ENCODE measurements at regions not wholly inside any gene's neighbourhood (a gene's known extent, or its start where the extent isn't known, plus 50 kb on each side); places are given as distances from the start of the nearest gene placed in this dataset.

GRCh38 chr20:17816804-17817587 is 117.2 kb downstream of the BANF2 start:
- no peaks in the 10 kb centered on the region for H3K9me3 ChIP-seq
- H3K4me3 ChIP-seq: no peak overlapping the region
- H3K4me1 ChIP-seq (ENCODE audit: control insufficient read depth in 1 of 2, low read depth in 2 of 2): no peaks in the 10 kb centered on the region
- H3K27me3 ChIP-seq (replicated peaks; ENCODE audit: insufficient read depth): no peaks in the 10 kb centered on the region
- no peak for TF ChIP-seq CTCF (IDR thresholded peaks at IDR 0.05)
- H3K27ac ChIP-seq: no peak overlapping the region
- DNase-seq (ENCODE audit: low spot score) (no peak), ATAC-seq (ENCODE audit: insufficient number of reproducible peaks, low FRiP score, low read depth) (no peak)
- H3K36me3 ChIP-seq: no peaks in the 10 kb centered on the region

- Histone ChIP-seq H3K4me3 (no peak overlapping the region), H3K36me3 (no peaks in the 10 kb centered on the region), H3K27ac (no peak overlapping the region), H3K9me3 (no peaks in the 10 kb centered on the region), H3K4me1 (ENCODE audit: control insufficient read depth in 1 of 2, low read depth in 2 of 2) (peaks cover 10 to 33% of the 10 kb centered on the region in 2 donors), H3K27me3 (replicated peaks; ENCODE audit: insufficient read depth) (no peaks in the 10 kb centered on the region)
- no peak for ATAC-seq (ENCODE audit: insufficient number of reproducible peaks, low FRiP score, low read depth)
- DNase-seq (ENCODE audit: low spot score): no peak
- TF ChIP-seq CTCF (IDR thresholded peaks at IDR 0.05): no peak
These were observed 111.8 kb downstream of the BANF2 start for GRCh38 chr20:17811628-17811965.

GRCh38 chr20:17810847-17811627 is 111.3 kb downstream of the BANF2 start:
- Histone ChIP-seq H3K27me3 (replicated peaks; ENCODE audit: insufficient read depth) (no peaks in the 10 kb centered on the region), H3K4me1 (ENCODE audit: control insufficient read depth in 1 of 2, low read depth in 2 of 2) (peaks cover 14 to 39% of the 10 kb centered on the region in 2 donors), H3K36me3 (no peaks in the 10 kb centered on the region), H3K4me3 (no peak overlapping the region), H3K27ac (no peak overlapping the region), H3K9me3 (no peaks in the 10 kb centered on the region)
- ATAC-seq (ENCODE audit: insufficient number of reproducible peaks, low FRiP score, low read depth): no peak
- no peak for DNase-seq (ENCODE audit: low spot score)
- TF ChIP-seq CTCF (IDR thresholded peaks at IDR 0.05): no peak

- DNase-seq (ENCODE audit: low spot score) (no peak), ATAC-seq (ENCODE audit: insufficient number of reproducible peaks, low FRiP score, low read depth) (no peak)
- Histone ChIP-seq H3K27me3 (replicated peaks; ENCODE audit: insufficient read depth) (no peaks in the 10 kb centered on the region), H3K4me1 (ENCODE audit: control insufficient read depth in 1 of 2, low read depth in 2 of 2) (peaks cover 15 to 40% of the 10 kb centered on the region in 2 donors), H3K9me3 (no peaks in the 10 kb centered on the region), H3K27ac (peak overlapping the region in 1 of 2 donors; percentile 16), H3K36me3 (no peaks in the 10 kb centered on the region), H3K4me3 (no peak overlapping the region)
- TF ChIP-seq CTCF (IDR thresholded peaks at IDR 0.05): no peak
These were observed 110.4 kb downstream of the BANF2 start for GRCh38 chr20:17810062-17810631.

- DNase-seq (ENCODE audit: low spot score) (no peak), ATAC-seq (ENCODE audit: insufficient number of reproducible peaks, low FRiP score, low read depth) (no peak)
- H3K27me3 ChIP-seq (replicated peaks; ENCODE audit: insufficient read depth): no peaks in the 10 kb centered on the region
- no peaks in the 10 kb centered on the region for H3K36me3 ChIP-seq
- peak overlapping the region in 1 of 2 donors; percentile 16 for H3K27ac ChIP-seq
- TF ChIP-seq CTCF (IDR thresholded peaks at IDR 0.05): no peak
- H3K4me1 ChIP-seq (ENCODE audit: control insufficient read depth in 1 of 2, low read depth in 2 of 2): peaks cover 15 to 40% of the 10 kb centered on the region in 2 donors
- H3K9me3 ChIP-seq: no peaks in the 10 kb centered on the region
- H3K4me3 ChIP-seq: no peak overlapping the region
These were observed 109.7 kb downstream of the BANF2 start for GRCh38 chr20:17809362-17810061.
